Effector memory CD8-positive, alpha-beta T cell (primary cell): ENCODE measurements at regions not wholly inside any gene's neighbourhood (a gene's known extent, or its start where the extent isn't known, plus 50 kb on each side); places are given as distances from the start of the nearest gene placed in this dataset.
"Not testable (repeated sequence)": the region's sequence is repeated elsewhere in the genome, so short reads cannot be mapped to it uniquely, and the experiment has no call there.

ENCODE experiments used
- ATAC-seq: fragments of 150-1000 bp; cut with Tn5 transposase; replicated peaks from 2 replicates; pipeline ENCODE4 v1.10.0; 2021; ENCODE audit warnings: mild to moderate bottlenecking, moderate library complexity
- DNase-seq, 3 experiments: peaks; one replicate each; pipeline ENCODE4 v3.0.0; 2021
- H3K27ac Mint-ChIP-seq, 2 donors: one replicate each; pipeline ENCODE4 v1.8.0; 2022; ENCODE audit warnings: mild to moderate bottlenecking in 2 of 2, mixed read lengths in 2 of 2, moderate library complexity in 2 of 2
- H3K27me3 Mint-ChIP-seq, 2 donors: one replicate each; pipeline ENCODE4 v1.8.0; 2022; ENCODE audit warnings: mixed read lengths in 2 of 2
- H3K36me3 Mint-ChIP-seq: one replicate; pipeline ENCODE4 v1.8.0; 2022; ENCODE audit warnings: mild to moderate bottlenecking, moderate library complexity, mixed read lengths; ENCODE audit not compliant: insufficient read depth
- H3K4me1 Mint-ChIP-seq, 2 donors: one replicate each; pipeline ENCODE4 v1.8.0; 2022; ENCODE audit warnings: low read depth in 2 of 2, mixed read lengths in 2 of 2
- H3K4me3 Mint-ChIP-seq, 2 donors: one replicate each; pipeline ENCODE4 v1.8.0; 2022; ENCODE audit warnings: mild to moderate bottlenecking in 2 of 2, mixed read lengths in 2 of 2, moderate library complexity in 2 of 2
- H3K9me3 Mint-ChIP-seq, 2 donors: one replicate each; pipeline ENCODE4 v1.8.0; 2022; ENCODE audit warnings: mixed read lengths in 2 of 2

DNA sequence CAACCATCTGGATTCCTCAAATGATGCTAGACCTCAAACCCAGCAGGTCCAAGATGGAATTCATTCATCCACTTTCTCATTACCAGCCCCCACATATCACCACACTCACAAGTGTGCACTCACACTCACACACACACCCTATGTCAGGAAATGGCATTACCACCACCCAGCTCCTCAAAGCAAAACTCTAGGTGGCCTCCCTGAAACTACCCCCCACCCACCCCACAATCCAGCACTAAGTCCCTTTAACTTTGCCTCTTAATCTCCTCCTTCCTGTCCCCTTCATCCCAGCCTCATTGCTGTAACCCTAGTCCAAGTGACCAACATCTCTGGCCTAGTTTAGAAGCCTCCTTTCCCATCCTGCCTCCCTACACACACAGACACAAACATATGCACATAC is 109.4 kb downstream of the TNFAIP3 start:
- DNase-seq, result no peak
- no peaks in the 10 kb centered on the region for H3K27me3 Mint-ChIP-seq
- H3K36me3 Mint-ChIP-seq, result peaks cover 12% of the 10 kb centered on the region
- peak overlapping the region; percentile 84 to 95 for H3K27ac Mint-ChIP-seq
- H3K4me1 Mint-ChIP-seq, result peaks cover 35 to 56% of the 10 kb centered on the region in 2 donors
- H3K4me3 Mint-ChIP-seq, result peak overlapping the region; percentile 74 to 78
- H3K9me3 Mint-ChIP-seq, result no peaks in the 10 kb centered on the region
- ATAC-seq, result no peak

DNA sequence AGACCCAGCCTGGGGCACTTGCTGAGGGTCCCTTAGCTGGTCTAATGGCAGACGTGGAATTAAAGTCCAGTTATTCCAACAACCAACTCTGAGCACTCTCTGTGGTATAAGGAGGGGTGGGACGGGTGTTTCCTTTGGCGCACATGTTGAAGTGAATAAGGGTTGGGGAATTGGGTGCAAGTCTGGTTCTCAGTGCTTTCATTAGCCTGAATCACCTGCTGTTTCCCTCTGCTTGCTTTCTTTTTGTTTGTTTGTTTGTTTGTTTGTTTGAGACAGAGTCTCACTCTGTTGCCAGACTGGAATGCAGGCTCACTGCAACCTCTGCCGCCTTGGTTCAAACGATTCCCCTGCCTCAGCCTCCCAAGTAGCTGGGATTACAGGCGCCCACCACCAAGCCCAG is 110.1 kb downstream of the TNFAIP3 start:
- no peak for DNase-seq
- no peak for ATAC-seq
- H3K4me3 Mint-ChIP-seq, result peak overlapping the region in 1 of 2 donors; percentile 78
- H3K27me3 Mint-ChIP-seq, result no peaks in the 10 kb centered on the region
- H3K4me1 Mint-ChIP-seq, result peaks cover 34 to 48% of the 10 kb centered on the region in 2 donors
- H3K27ac Mint-ChIP-seq, result peak overlapping the region; percentile 84 to 95
- no peaks in the 10 kb centered on the region for H3K9me3 Mint-ChIP-seq
- H3K36me3 Mint-ChIP-seq, result peaks cover 12% of the 10 kb centered on the region

DNA sequence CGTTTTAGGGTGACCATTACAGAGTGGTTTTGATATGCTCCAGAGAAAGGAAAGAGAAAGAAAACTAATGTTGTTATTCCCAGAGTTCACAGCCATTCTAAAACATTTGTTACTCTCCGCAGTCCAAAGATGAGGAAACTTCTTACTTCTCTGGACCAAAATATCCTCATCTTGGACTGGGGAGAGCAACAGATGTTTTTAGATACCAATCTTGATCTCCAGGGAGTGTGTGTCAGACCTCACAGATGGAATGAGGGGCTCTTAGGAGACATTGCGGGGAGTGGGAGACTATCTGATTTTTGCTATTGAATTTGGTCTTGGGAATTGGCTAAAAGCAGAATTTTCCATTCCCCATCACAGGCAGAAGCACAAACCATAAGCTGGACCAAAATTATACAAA is 110.8 kb downstream of the TNFAIP3 start:
- Mint-ChIP-seq H3K27me3 (no peaks in the 10 kb centered on the region), H3K4me3 (no peak overlapping the region), H3K27ac (peak overlapping the region; percentile 50 to 62), H3K9me3 (no peaks in the 10 kb centered on the region), H3K4me1 (peaks cover 39 to 48% of the 10 kb centered on the region in 2 donors), H3K36me3 (peaks cover 12% of the 10 kb centered on the region)
- ATAC-seq, result no peak
- no peak for DNase-seq

- Mint-ChIP-seq H3K27ac (peak overlapping the region; percentile 50 to 62), H3K27me3 (no peaks in the 10 kb centered on the region), H3K36me3 (peaks cover 12% of the 10 kb centered on the region), H3K4me1 (peaks cover 40 to 46% of the 10 kb centered on the region in 2 donors), H3K9me3 (no peaks in the 10 kb centered on the region), H3K4me3 (no peak overlapping the region)
- DNase-seq (no peak), ATAC-seq (no peak)
These were observed 111.3 kb downstream of the TNFAIP3 start for GRCh38 chr6:137978252-137978896.

- H3K4me3 Mint-ChIP-seq, H3K27me3 Mint-ChIP-seq, H3K9me3 Mint-ChIP-seq, DNase-seq, H3K27ac Mint-ChIP-seq, ATAC-seq: not testable (repeated sequence)
- peaks cover 12% of the 10 kb centered on the region for H3K36me3 Mint-ChIP-seq
- peaks cover 36 to 37% of the 10 kb centered on the region in 2 donors for H3K4me1 Mint-ChIP-seq
These were observed 112.2 kb downstream of the TNFAIP3 start for GRCh38 chr6:137979263-137979662.

- H3K27ac Mint-ChIP-seq, result no peak overlapping the region
- no peaks in the 10 kb centered on the region for H3K27me3 Mint-ChIP-seq
- DNase-seq (no peak), ATAC-seq (no peak)
- H3K9me3 Mint-ChIP-seq, result no peaks in the 10 kb centered on the region
- peaks cover 22 to 24% of the 10 kb centered on the region in 2 donors for H3K4me1 Mint-ChIP-seq
- H3K4me3 Mint-ChIP-seq, result no peak overlapping the region
- peaks cover 3% of the 10 kb centered on the region for H3K36me3 Mint-ChIP-seq
These were observed 113.7 kb downstream of the TNFAIP3 start for GRCh38 chr6:137980777-137981176.

DNA sequence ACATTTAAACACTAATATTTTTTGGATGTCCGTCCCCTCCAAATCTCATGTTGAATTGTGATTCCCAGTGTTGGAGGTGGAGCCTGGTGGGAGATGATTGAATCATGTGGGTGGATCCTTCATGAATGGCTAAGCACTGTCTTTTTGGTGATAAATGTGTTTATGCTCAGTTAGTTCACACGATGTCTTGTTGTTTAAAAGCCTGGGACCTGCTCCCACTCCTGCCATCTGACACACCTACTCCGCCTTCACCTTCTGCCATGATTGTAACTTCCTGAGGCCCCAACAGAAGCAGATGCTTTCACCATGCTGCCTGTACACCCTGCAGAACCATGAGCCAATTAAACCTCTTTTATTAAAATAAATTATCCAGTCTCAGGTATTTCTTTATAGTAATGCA is 114.7 kb downstream of the TNFAIP3 start:
- DNase-seq (no peak), ATAC-seq (no peak)
- no peak overlapping the region for H3K4me3 Mint-ChIP-seq
- no peaks in the 10 kb centered on the region for H3K9me3 Mint-ChIP-seq
- H3K36me3 Mint-ChIP-seq, result no peaks in the 10 kb centered on the region
- H3K27ac Mint-ChIP-seq, result peak overlapping the region in 1 of 2 donors; percentile 14
- peaks cover 12 to 16% of the 10 kb centered on the region in 2 donors for H3K4me1 Mint-ChIP-seq
- no peaks in the 10 kb centered on the region for H3K27me3 Mint-ChIP-seq

- H3K4me3 Mint-ChIP-seq, result no peak overlapping the region
- ATAC-seq (peak; percentile 92), DNase-seq (peak in 2 of 3 experiments; percentile 34 to 37)
- H3K9me3 Mint-ChIP-seq, result no peaks in the 10 kb centered on the region
- no peaks in the 10 kb centered on the region for H3K36me3 Mint-ChIP-seq
- H3K4me1 Mint-ChIP-seq, result peaks cover 9 to 13% of the 10 kb centered on the region in 2 donors
- peaks cover 0 to 5% of the 10 kb centered on the region in 2 donors for H3K27me3 Mint-ChIP-seq
- peak overlapping the region in 1 of 2 donors; percentile 14 for H3K27ac Mint-ChIP-seq
These were observed 115.5 kb downstream of the TNFAIP3 start for GRCh38 chr6:137982418-137983189.

GRCh38 chr6:137983269-137983668 is 116.2 kb downstream of the TNFAIP3 start:
- H3K27ac Mint-ChIP-seq, result peak overlapping the region in 1 of 2 donors; percentile 14

GRCh38 chr6:137989664-137990063 is 117.6 kb downstream of the PERP start:
- Mint-ChIP-seq H3K36me3 (no peaks in the 10 kb centered on the region), H3K27ac (no peak overlapping the region), H3K4me1 (no peaks in the 10 kb centered on the region), H3K27me3 (peaks cover 27 to 31% of the 10 kb centered on the region in 2 donors), H3K9me3 (no peaks in the 10 kb centered on the region), H3K4me3 (no peak overlapping the region)
- no peak for DNase-seq
- no peak for ATAC-seq

More at GRCh38 chr6:137983269-137983668, 116.2 kb downstream of the TNFAIP3 start:
- Mint-ChIP-seq H3K27me3 (peaks cover 0 to 11% of the 10 kb centered on the region in 2 donors), H3K4me3 (no peak overlapping the region), H3K9me3 (no peaks in the 10 kb centered on the region), H3K36me3 (no peaks in the 10 kb centered on the region), H3K4me1 (peaks cover 4 to 11% of the 10 kb centered on the region in 2 donors)
- ATAC-seq, result no peak
- no peak for DNase-seq

- ATAC-seq, result no peak
- no peaks in the 10 kb centered on the region for H3K4me1 Mint-ChIP-seq
- no peaks in the 10 kb centered on the region for H3K36me3 Mint-ChIP-seq
- peaks cover 0 to 1% of the 10 kb centered on the region in 2 donors for H3K9me3 Mint-ChIP-seq
- no peak for DNase-seq
- peaks cover 7 to 11% of the 10 kb centered on the region in 2 donors for H3K27me3 Mint-ChIP-seq
- H3K4me3 Mint-ChIP-seq, result no peak overlapping the region
- H3K27ac Mint-ChIP-seq, result no peak overlapping the region
These were observed 111.8 kb downstream of the PERP start for GRCh38 chr6:137995371-137995770.

- H3K36me3 Mint-ChIP-seq, result no peaks in the 10 kb centered on the region
- no peak for DNase-seq
- no peak overlapping the region for H3K27ac Mint-ChIP-seq
- H3K27me3 Mint-ChIP-seq, result no peaks in the 10 kb centered on the region
- peaks cover 0 to 1% of the 10 kb centered on the region in 2 donors for H3K9me3 Mint-ChIP-seq
- H3K4me1 Mint-ChIP-seq, result peaks cover 0 to 4% of the 10 kb centered on the region in 2 donors
- H3K4me3 Mint-ChIP-seq, result no peak overlapping the region
- no peak for ATAC-seq
These were observed 108.7 kb downstream of the PERP start for GRCh38 chr6:137998461-137999019.

DNA sequence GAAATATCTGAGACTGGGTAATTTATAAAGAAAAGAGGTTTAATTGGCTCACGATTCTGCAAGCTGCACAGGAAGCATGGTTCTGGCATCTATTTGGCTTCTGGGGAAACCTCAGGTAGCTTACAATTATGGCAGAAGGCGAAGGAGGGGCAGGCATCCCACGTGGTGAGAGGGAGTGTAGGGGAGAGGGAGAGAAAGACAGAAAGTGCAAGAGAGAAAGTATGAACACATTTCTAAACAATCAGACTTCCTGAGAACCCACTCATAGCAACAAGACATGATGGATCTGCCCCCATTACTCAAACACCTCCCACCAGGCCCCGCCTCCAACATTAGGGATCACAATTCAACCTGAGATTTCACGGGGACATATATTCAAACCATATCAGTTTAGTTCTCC is 107.4 kb downstream of the PERP start:
- no peaks in the 10 kb centered on the region for H3K36me3 Mint-ChIP-seq
- DNase-seq, result no peak
- H3K27ac Mint-ChIP-seq, result peak overlapping the region in 1 of 2 donors; percentile 77
- H3K27me3 Mint-ChIP-seq, result no peaks in the 10 kb centered on the region
- ATAC-seq, result no peak
- H3K4me3 Mint-ChIP-seq, result no peak overlapping the region
- peaks cover 0 to 4% of the 10 kb centered on the region in 2 donors for H3K4me1 Mint-ChIP-seq
- peaks cover 0 to 1% of the 10 kb centered on the region in 2 donors for H3K9me3 Mint-ChIP-seq
